GM13976 (cell line): ENCODE measurements at regions not wholly inside any gene's neighbourhood (a gene's known extent, or its start where the extent isn't known, plus 50 kb on each side); places are given as distances from the start of the nearest gene placed in this dataset.

ENCODE experiments used
- DNase-seq: peaks from one replicate; pipeline ENCODE4 v3.0.0; 2012; ENCODE audit warnings: low spot score
- CTCF ChIP-seq: IDR thresholded peaks from 2 replicates; pipeline ENCODE4 v1.5.1; 2012; ENCODE audit warnings: borderline replicate concordance, mild to moderate bottlenecking; ENCODE audit not compliant: insufficient read depth; ENCODE audit errors: extremely low read depth, missing control alignments, control extremely low read depth
- in situ Hi-C: fragments of 300-500 bp; cut with MboI; formaldehyde crosslinking; loops from one replicate; pipeline ENCODE4 v1.12.0; 2022; ENCODE audit warnings: low sequenced_read_pairs, mixed read lengths, inconsistent platforms; ENCODE audit not compliant: unreplicated experiment

DNA sequence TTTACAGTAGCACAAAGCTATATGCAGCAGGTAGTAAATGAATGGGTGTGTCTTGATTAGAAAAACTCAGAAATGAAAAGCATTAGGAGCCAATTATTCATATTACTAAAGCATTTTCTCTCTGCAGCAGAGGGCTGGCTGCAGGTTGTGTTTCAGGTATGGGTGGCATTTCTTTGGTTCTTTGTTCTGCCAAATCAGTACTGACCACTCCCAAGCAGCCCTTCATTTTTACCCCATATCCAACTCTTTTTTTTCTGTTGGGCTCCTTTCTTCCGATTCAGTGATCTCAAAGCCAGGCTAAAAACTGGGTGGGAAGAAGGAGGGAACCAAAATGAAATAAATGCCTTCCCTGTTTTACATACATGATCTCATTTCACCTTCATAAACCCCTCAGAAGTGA lies 162.3 kb downstream of the SPRY1 start:
- TF ChIP-seq CTCF = no peak
- no peak for DNase-seq
- in situ Hi-C loops = loop anchor here (25.0 kb wide), 1 partner anchor 447 kb away; no protein-coding TSS in a partner anchor

- in situ Hi-C loops = loop anchor here (25.0 kb wide), 1 partner anchor 448 kb away; no protein-coding TSS in a partner anchor
- DNase-seq = no peak
- no peak for TF ChIP-seq CTCF
Measured at GRCh38 chr4:123559955-123560871, 163.6 kb downstream of the SPRY1 start.

- in situ Hi-C loops = loop anchor here (25.0 kb wide), 1 partner anchor 449 kb away; no protein-coding TSS in a partner anchor
- no peak for TF ChIP-seq CTCF
- no peak for DNase-seq
Measured at GRCh38 chr4:123561525-123561924, 164.9 kb downstream of the SPRY1 start.

DNA sequence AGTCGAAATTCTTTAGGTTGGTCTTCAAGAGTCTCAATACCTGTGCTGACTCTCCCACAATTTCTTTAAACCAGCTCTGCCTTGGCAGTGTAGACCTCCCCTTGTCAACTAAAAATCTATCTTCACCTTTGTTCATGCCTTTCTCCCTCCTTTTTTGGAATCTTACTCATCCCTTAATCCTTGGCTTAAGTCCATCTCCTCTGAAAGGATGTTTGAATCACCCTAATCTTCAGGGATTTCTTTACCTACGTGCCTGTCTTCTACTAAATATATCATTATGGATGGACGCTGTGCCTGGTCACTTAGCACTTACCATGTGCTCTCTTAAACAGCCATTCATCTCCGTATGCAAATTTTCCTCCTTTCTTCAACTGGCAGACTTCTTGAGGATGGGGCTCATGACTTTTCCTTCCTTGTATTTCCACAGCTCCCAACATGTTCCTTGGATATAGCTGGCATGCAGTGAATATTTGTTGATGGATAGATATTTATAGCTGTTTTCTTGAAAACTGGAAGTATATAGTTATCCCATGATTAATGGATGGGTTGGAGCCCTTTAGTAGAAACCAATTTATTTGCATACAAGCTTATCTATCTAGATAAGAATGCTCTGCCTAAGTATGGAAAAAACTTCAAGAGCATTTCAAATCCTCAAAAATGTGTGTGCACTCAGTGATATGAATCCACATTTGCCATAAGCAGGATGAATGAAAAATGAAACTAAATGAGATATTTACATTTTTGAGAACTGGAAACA lies 166.6 kb downstream of the SPRY1 start:
- in situ Hi-C loops = loop anchor here (25.0 kb wide), 1 partner anchor 451 kb away; no protein-coding TSS in a partner anchor
- DNase-seq = no peak
- no peak for TF ChIP-seq CTCF

DNA sequence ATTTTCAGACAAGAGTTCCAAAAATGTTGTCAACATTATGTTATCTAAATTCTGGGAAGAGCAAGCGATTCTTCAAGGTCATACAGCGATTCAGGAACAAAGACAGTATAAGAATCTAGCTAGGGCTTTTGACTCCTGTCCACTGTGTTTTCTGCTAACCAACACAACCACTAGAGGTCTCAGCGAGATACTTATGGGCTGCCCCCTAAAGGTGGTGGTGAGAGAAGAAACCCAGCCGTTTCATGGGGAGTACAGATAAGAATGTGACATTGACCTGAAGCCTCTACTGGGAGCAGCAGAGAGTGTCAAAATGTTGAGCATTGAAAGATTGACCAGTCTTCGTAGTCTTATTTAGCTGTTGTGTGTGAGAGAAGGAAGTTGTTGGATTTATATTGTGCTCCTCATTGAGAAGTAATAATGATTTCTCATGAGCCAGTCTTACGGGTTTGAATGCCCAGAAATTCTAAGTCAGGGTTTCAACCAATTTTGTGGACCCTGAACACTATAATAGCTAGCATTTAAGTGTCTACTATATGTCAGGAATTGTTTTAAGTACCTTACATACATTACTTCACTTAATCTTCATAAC lies 168.3 kb downstream of the SPRY1 start:
- in situ Hi-C loops = loop anchor here (25.0 kb wide), 1 partner anchor 453 kb away; no protein-coding TSS in a partner anchor
- peak; percentile 77 for DNase-seq
- peak; percentile 90 for TF ChIP-seq CTCF

DNA sequence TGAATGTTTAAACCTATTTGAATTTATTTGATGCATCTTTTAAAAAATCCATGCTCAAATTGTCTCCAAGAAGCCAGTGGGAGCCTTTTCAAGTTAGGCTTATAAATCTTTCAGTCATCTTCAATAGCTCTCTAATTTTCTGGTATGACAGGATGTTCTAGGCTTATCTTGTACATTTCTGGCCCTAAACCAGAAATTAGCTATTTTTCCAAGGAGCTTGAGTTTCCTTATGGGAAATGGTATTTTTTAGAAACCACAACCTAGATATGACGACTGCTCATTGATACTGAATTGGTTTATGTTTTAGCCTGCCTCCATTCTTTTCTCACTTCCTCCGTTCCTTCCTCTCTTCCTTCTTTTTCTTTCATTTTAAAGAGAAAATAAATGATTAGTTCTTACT lies 172.3 kb downstream of the SPRY1 start:
- in situ Hi-C loops = loop anchor here (25.0 kb wide), 1 partner anchor 457 kb away; no protein-coding TSS in a partner anchor
- DNase-seq = no peak
- no peak for TF ChIP-seq CTCF
